PC-3 (cell line): ENCODE measurements at regions not wholly inside any gene's neighbourhood (a gene's known extent, or its start where the extent isn't known, plus 50 kb on each side); places are given as distances from the start of the nearest gene placed in this dataset.
"Not testable (repeated sequence)": the region's sequence is repeated elsewhere in the genome, so short reads cannot be mapped to it uniquely, and the experiment has no call there.

Experiments used
- EZH2 ChIP-seq: fragments of 300-600 bp; sonication (generic); IDR thresholded peaks from one replicate; pipeline ENCODE4 v1.6.1; 2017; ENCODE audit warnings: antibody characterized with exemption, mild to moderate bottlenecking, low read length; ENCODE audit not compliant: unreplicated experiment
- EZH2phosphoT487 ChIP-seq: fragments of 300-600 bp; sonication (generic); IDR thresholded peaks from 2 replicates; pipeline ENCODE4 v1.6.1; 2018; ENCODE audit warnings: mild to moderate bottlenecking, antibody characterized with exemption, low read length, borderline replicate concordance
- TF ChIP-seq, protein P1 (sequence below): fragments of 300-600 bp; sonication (generic); conservative IDR thresholded peaks from 2 replicates; pipeline ENCODE4 v1.5.1; 2017; ENCODE audit warnings: antibody characterized with exemption, low read depth, mild to moderate bottlenecking, low read length

DNA sequence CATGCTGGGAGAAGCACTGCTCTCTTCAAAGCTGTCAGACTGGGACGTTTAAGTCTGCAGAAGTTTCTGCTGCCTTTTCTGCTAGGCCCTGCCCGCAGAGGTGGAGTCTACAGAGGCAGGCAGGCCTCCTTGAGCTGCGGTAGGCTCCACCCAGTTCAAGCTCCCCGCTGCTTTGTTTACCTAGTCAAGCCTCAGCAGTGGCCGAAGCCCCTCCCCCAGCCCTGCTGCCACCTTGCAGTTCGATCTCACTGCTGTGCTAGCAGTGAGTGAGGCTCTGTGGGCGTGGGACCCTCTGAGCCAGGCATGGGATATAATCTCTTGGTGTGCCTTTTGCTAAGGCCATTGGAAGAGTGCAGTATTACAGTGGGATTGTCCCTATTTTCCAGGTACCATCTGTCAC is 1540.5 kb downstream of the MAT2B start:
- TF ChIP-seq, protein P1, sequence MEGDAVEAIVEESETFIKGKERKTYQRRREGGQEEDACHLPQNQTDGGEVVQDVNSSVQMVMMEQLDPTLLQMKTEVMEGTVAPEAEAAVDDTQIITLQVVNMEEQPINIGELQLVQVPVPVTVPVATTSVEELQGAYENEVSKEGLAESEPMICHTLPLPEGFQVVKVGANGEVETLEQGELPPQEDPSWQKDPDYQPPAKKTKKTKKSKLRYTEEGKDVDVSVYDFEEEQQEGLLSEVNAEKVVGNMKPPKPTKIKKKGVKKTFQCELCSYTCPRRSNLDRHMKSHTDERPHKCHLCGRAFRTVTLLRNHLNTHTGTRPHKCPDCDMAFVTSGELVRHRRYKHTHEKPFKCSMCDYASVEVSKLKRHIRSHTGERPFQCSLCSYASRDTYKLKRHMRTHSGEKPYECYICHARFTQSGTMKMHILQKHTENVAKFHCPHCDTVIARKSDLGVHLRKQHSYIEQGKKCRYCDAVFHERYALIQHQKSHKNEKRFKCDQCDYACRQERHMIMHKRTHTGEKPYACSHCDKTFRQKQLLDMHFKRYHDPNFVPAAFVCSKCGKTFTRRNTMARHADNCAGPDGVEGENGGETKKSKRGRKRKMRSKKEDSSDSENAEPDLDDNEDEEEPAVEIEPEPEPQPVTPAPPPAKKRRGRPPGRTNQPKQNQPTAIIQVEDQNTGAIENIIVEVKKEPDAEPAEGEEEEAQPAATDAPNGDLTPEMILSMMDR: not testable (repeated sequence)
- not testable (repeated sequence) for TF ChIP-seq EZH2, EZH2phosphoT487
